ENCODE measurements at regions not wholly inside any gene's neighbourhood (a gene's known extent, or its start where the extent isn't known, plus 50 kb on each side); places are given as distances from the start of the nearest gene placed in this dataset.

DNA sequence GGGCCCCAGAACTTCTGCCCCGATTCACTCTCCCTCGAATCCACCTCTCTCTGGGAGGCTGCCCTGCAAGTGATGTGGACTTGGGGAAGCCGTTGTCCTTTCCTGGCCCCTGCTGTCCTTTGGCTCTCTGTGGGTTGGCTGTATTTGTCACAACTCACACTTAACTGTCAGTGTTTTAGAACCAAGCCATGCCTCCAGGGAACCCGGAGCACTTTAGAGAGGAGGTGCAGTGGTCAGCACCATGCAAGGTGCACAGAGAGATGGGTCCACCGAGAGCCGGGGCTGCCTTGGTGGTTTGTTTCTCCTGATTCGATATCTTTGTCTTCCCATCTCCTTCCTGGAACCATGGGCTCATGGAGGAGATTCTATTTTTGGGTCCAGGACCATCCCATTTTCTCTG is 129.5 kb upstream of the RTL1 start:
- TF ChIP-seq, protein P1, sequence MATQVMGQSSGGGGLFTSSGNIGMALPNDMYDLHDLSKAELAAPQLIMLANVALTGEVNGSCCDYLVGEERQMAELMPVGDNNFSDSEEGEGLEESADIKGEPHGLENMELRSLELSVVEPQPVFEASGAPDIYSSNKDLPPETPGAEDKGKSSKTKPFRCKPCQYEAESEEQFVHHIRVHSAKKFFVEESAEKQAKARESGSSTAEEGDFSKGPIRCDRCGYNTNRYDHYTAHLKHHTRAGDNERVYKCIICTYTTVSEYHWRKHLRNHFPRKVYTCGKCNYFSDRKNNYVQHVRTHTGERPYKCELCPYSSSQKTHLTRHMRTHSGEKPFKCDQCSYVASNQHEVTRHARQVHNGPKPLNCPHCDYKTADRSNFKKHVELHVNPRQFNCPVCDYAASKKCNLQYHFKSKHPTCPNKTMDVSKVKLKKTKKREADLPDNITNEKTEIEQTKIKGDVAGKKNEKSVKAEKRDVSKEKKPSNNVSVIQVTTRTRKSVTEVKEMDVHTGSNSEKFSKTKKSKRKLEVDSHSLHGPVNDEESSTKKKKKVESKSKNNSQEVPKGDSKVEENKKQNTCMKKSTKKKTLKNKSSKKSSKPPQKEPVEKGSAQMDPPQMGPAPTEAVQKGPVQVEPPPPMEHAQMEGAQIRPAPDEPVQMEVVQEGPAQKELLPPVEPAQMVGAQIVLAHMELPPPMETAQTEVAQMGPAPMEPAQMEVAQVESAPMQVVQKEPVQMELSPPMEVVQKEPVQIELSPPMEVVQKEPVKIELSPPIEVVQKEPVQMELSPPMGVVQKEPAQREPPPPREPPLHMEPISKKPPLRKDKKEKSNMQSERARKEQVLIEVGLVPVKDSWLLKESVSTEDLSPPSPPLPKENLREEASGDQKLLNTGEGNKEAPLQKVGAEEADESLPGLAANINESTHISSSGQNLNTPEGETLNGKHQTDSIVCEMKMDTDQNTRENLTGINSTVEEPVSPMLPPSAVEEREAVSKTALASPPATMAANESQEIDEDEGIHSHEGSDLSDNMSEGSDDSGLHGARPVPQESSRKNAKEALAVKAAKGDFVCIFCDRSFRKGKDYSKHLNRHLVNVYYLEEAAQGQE (IDR thresholded peaks at IDR 0.05; ENCODE audit: insufficient read depth in 1 of 2, low read depth in 2 of 2, low read length in 2 of 2), result no peak
- TF ChIP-seq TAF1 (IDR thresholded peaks at IDR 0.05; ENCODE audit: borderline replicate concordance, insufficient read depth, low read length), result no peak
- TF ChIP-seq POLR2AphosphoS5 (IDR thresholded peaks at IDR 0.05; ENCODE audit: low read depth, low read length), result no peak

DNA sequence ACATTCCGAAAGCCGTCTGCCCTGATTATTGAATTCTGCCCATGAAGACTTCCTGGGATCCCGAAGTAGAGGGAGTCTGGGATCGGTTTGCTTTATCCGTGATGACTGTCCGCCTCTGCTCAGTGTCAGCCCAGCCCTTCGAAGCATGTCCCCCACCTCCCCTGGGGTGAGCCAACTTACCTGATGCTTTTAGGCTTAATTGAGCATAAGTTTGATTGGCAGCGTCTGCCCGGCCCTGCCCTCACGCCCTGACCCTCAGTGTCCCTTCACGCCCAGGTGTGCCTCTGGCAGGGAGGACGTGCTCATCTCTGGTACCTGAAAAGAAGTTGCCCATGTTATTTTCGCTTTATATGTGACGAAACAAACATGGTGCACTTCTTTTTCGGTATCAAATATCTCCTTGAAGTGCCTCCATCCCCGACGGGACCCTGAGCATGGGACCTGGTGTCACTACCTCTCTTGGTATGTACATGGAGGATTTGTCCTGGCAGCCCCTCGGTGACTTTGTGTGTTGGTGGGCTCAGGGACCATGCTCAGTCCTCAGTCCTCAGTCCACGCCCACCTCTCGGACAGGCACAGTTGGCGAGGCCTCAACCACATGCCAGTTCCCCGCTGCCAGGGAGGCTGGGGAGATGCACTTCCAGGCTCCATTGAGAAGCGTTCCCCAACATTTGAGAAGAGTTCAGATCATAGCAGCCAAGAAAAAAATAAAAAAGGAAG is 130.1 kb upstream of the RTL1 start:
- TF ChIP-seq SIN3A (IDR thresholded peaks at IDR 0.05; ENCODE audit: borderline replicate concordance, insufficient read depth, low read length) (no peak), TAF1 (IDR thresholded peaks at IDR 0.05; ENCODE audit: borderline replicate concordance, insufficient read depth, low read length) (no peak), POLR2AphosphoS5 (IDR thresholded peaks at IDR 0.05; ENCODE audit: low read depth, low read length) (no peak), FOXP2 (optimal IDR thresholded peaks at IDR 0.05; ENCODE audit: borderline replicate concordance, extremely low read depth, extremely low read length, insufficient read depth) (no peak)
- TF ChIP-seq, protein P1 (IDR thresholded peaks at IDR 0.05; ENCODE audit: insufficient read depth in 1 of 2, low read depth in 2 of 2, low read length in 2 of 2), result no peak

DNA sequence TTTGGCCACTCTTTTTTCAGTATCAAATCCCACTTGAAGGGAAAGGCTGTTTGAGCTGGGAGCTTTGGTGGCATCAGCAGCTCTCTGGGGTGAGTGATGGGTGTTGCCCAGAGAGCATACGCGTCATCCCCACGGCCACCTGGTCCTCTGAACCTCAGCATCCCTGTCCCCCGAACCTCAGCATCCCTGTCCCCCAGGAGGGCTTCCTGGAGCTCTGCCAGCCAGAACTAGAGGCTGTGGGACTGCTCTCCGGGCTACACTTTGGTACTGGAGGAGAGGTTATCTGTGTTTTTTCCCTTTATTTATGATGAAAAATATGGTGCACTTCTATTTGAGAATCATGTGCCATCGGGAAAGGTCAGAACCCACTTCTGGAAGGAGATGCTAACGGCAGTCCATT is 131.5 kb upstream of the RTL1 start:
- TF ChIP-seq TAF1 (IDR thresholded peaks at IDR 0.05; ENCODE audit: borderline replicate concordance, insufficient read depth, low read length) (no peak), FOXP2 (optimal IDR thresholded peaks at IDR 0.05; ENCODE audit: borderline replicate concordance, extremely low read depth, extremely low read length, insufficient read depth) (no peak), POLR2AphosphoS5 (IDR thresholded peaks at IDR 0.05; ENCODE audit: low read depth, low read length) (no peak), SIN3A (IDR thresholded peaks at IDR 0.05; ENCODE audit: borderline replicate concordance, insufficient read depth, low read length) (no peak)
- TF ChIP-seq, protein P1 (IDR thresholded peaks at IDR 0.05; ENCODE audit: insufficient read depth in 1 of 2, low read depth in 2 of 2, low read length in 2 of 2), result no peak

DNA sequence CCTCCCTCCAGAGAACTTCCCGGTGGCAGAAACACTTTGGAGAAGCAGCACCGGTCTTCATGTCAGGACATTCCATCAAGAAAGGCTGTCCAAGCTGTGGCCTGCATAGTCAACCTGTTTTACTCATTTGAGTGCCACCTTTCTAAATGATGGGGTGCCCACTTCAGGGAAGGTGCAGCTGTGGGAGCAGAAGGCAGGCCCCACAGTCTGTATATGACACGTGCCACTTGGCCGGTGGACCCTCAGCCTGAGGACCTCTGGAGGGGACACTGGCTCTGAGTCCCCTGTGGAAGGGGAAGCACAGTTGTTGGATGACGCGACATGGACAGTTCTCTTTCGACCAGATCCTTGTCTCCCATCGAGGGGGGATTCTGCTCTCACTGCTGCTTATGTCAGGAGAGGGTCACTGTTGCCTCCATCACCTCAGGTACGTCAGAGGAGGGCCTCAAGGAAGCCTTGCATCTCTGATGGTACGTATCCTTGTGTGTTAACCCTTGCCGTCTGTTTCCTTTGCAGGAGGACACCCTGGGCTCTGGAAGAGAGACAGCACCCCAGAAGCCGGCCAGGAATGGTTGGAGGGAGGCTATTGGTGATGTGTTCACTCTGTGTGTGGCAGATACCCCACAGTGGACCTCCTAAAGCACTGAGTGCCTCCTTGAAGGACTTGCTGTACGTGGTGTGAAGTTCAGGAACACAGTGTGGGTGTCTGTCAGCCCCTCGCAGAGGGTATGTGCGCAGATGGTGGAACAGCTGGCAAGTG is 132.1 kb upstream of the RTL1 start:
- TF ChIP-seq SIN3A (IDR thresholded peaks at IDR 0.05; ENCODE audit: borderline replicate concordance, insufficient read depth, low read length) (no peak), FOXP2 (optimal IDR thresholded peaks at IDR 0.05; ENCODE audit: borderline replicate concordance, extremely low read depth, extremely low read length, insufficient read depth) (no peak), TAF1 (IDR thresholded peaks at IDR 0.05; ENCODE audit: borderline replicate concordance, insufficient read depth, low read length) (no peak), POLR2AphosphoS5 (IDR thresholded peaks at IDR 0.05; ENCODE audit: low read depth, low read length) (no peak)
- TF ChIP-seq, protein P1 (IDR thresholded peaks at IDR 0.05; ENCODE audit: insufficient read depth in 1 of 2, low read depth in 2 of 2, low read length in 2 of 2), result no peak

All from PFSK-1 (cell line).